Gastroesophageal sphincter (tissue), 4 donors: ENCODE measurements at regions not wholly inside any gene's neighbourhood (a gene's known extent, or its start where the extent isn't known, plus 50 kb on each side); places are given as distances from the start of the nearest gene placed in this dataset.

Experiments
- ATAC-seq: fragments of 150-250 bp; one replicate; pipeline ENCODE4 v1.9.1; 2016; ENCODE audit warnings: mild to moderate bottlenecking, moderate library complexity
- H3K27ac ChIP-seq, 4 donors: fragments of 200-600 bp; sonication (generic) in 3 of 4; 1 replicate in 3 of 4; 2 replicates in 1 of 4; pipeline ENCODE4 v1.5.1; 2016 to 2019
- H3K27me3 ChIP-seq: fragments of 200-600 bp; sonication (generic); one replicate; pipeline ENCODE4 v1.5.1; 2019
- H3K36me3 ChIP-seq, 2 donors: fragments of 200-600 bp; sonication (generic); one replicate each; pipeline ENCODE4 v1.5.1; 2019; ENCODE audit warnings: control low read depth in 1 of 2
- H3K4me1 ChIP-seq, 3 donors: fragments of 200-600 bp; sonication (generic); 1 replicate in 2 of 3; 2 replicates in 1 of 3; pipeline ENCODE4 v1.5.1; 2016 to 2019; ENCODE audit warnings: control low read depth in 2 of 3
- H3K4me3 ChIP-seq, 2 donors: fragments of 200-600 bp; sonication (generic); one replicate each; pipeline ENCODE4 v1.5.1; 2019; ENCODE audit warnings: mild to moderate bottlenecking in 1 of 2, moderate library complexity in 1 of 2
- H3K9me3 ChIP-seq, 3 donors: fragments of 200-600 bp; sonication (generic); one replicate each; pipeline ENCODE4 v1.5.1; 2017 to 2019; ENCODE audit warnings: control low read depth in 2 of 3
- CTCF ChIP-seq, 4 experiments: fragments of 200-600 bp in 2 of 4; fragments of 450-650 bp in 2 of 4; sonication (generic) in 1 of 4; IDR thresholded peaks; one replicate each; pipeline ENCODE4 v1.5.1; 2017 to 2019; ENCODE audit warnings: antibody characterized with exemption in 4 of 4, mild to moderate bottlenecking in 2 of 4, moderate library complexity in 2 of 4
- EP300 ChIP-seq: sonication (generic); formaldehyde crosslinking; IDR thresholded peaks from one replicate; pipeline ENCODE4 v1.6.1; 2017; ENCODE audit warnings: antibody characterized with exemption, mild to moderate bottlenecking
- POLR2A ChIP-seq, 2 donors: fragments of 450-650 bp; IDR thresholded peaks; one replicate each; pipeline ENCODE4 v1.6.1; 2017; ENCODE audit warnings: antibody characterized with exemption in 2 of 2, mild to moderate bottlenecking in 2 of 2, moderate library complexity in 1 of 2
- POLR2AphosphoS5 ChIP-seq: sonication (generic); formaldehyde crosslinking; IDR thresholded peaks from one replicate; pipeline ENCODE4 v1.6.1; 2017; ENCODE audit warnings: antibody characterized with exemption
- WGBS, 2 donors: methylation state at CpG; one replicate each; pipeline ENCODE4 v1.1.5; 2018; ENCODE audit warnings: low coverage in 1 of 2; 5-methylcytosine and 5-hydroxymethylcytosine counted together

- TF ChIP-seq POLR2AphosphoS5, result no peak
- no peak for TF ChIP-seq POLR2A (IDR thresholded peaks at IDR 0.05)
- TF ChIP-seq EP300, result no peak
- TF ChIP-seq CTCF (IDR thresholded peaks at IDR 0.05), result no peak
- WGBS, 2 donors, result 64 to 89% methylated on average over 1 to 2 of the region's 2 CpGs
Measured at GRCh38 chr2:4947911-4948310, 744.3 kb upstream of the SOX11 start.

DNA sequence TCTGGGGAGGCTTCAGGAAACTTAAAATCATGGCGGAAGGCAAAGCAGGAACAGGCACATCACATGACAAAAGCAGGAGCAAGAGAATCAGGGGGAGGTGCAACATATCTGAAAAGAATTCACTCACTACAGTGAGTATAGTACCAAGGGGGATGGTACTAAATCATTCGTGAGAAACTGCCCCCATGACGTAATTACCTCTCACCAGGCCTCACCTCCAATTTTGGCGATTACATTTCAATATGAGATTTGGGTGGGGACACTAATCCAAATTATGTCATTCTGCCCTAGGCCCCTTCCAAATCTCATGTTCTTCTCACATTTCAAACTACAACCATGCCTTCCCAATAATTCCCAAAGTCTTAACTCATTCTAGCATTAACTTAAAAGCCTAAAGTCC, 740.8 kb upstream of the SOX11 start:
- WGBS, 2 donors, result 95 to 100% methylated on average over 1 to 4 of the region's 4 CpGs
- no peak for ATAC-seq
- H3K4me1 ChIP-seq, result no peaks in the 10 kb centered on the region
- no peaks in the 10 kb centered on the region for H3K36me3 ChIP-seq
- TF ChIP-seq POLR2A (IDR thresholded peaks at IDR 0.05) (no peak), EP300 (no peak), CTCF (IDR thresholded peaks at IDR 0.05) (no peak), POLR2AphosphoS5 (no peak)
- no peak overlapping the region for H3K4me3 ChIP-seq
- no peak overlapping the region for H3K27ac ChIP-seq
- H3K27me3 ChIP-seq, result no peaks in the 10 kb centered on the region
- H3K9me3 ChIP-seq, result no peaks in the 10 kb centered on the region

More at GRCh38 chr2:4947911-4948310, 744.3 kb upstream of the SOX11 start:
- ATAC-seq, result no peak
- H3K9me3 ChIP-seq, result no peaks in the 10 kb centered on the region
- H3K4me3 ChIP-seq, result no peak overlapping the region
- H3K27me3 ChIP-seq, result no peaks in the 10 kb centered on the region
- H3K27ac ChIP-seq, result no peak overlapping the region
- no peaks in the 10 kb centered on the region for H3K4me1 ChIP-seq
- H3K36me3 ChIP-seq, result no peaks in the 10 kb centered on the region

DNA sequence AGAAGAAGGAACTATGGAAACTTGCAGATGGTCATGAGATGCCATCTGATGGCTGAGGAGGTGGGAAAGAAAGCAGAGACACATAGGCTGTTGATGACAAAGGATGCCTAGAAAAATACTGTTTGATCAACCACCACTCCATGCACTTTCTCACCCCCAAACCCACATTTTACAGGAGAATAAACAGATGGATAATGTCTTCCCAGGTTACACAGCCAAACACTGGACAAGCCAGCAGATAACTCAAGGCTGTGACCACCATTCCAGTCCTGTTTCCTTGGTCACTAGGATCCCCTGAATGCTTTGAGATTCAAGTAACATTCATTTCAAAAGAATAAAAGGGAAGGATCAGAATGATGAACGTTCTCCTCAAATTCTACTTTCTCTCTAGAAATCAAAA, 733.0 kb upstream of the SOX11 start:
- WGBS, 2 donors, result 58 to 75% methylated on average over 1 of the region's 1 CpG
- Histone ChIP-seq H3K4me1 (no peaks in the 10 kb centered on the region), H3K27me3 (no peaks in the 10 kb centered on the region), H3K9me3 (no peaks in the 10 kb centered on the region), H3K27ac (no peak overlapping the region), H3K36me3 (no peaks in the 10 kb centered on the region), H3K4me3 (no peak overlapping the region)
- ATAC-seq, result no peak
- no peak for TF ChIP-seq POLR2AphosphoS5
- no peak for TF ChIP-seq EP300
- no peak for TF ChIP-seq CTCF (IDR thresholded peaks at IDR 0.05)
- no peak for TF ChIP-seq POLR2A (IDR thresholded peaks at IDR 0.05)

DNA sequence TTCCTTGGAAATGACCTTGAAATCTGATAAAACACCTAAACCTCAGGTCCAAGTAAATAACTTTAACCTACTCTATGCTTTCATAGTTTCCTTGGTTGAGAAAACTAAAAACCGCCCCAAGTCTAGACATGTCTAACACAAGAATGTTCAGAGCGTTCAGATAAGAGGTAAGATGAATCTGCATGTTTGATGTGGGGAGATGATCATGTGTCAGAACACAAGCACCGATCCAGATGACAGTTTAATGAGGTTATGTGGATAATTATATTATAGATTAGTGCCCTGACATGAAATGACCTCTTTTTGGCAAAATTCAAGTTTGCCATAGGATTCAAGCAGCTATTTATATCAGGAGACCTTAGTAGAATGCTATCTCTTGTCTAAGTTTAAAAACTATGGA, 729.8 kb upstream of the SOX11 start:
- Histone ChIP-seq H3K36me3 (no peaks in the 10 kb centered on the region), H3K4me3 (no peak overlapping the region), H3K27ac (no peak overlapping the region), H3K27me3 (no peaks in the 10 kb centered on the region), H3K9me3 (no peaks in the 10 kb centered on the region), H3K4me1 (no peaks in the 10 kb centered on the region)
- TF ChIP-seq POLR2AphosphoS5 (no peak), POLR2A (IDR thresholded peaks at IDR 0.05) (no peak), CTCF (IDR thresholded peaks at IDR 0.05) (no peak), EP300 (no peak)
- ATAC-seq, result no peak
- 58 to 66% methylated on average over 3 of the region's 3 CpGs for WGBS, 2 donors

DNA sequence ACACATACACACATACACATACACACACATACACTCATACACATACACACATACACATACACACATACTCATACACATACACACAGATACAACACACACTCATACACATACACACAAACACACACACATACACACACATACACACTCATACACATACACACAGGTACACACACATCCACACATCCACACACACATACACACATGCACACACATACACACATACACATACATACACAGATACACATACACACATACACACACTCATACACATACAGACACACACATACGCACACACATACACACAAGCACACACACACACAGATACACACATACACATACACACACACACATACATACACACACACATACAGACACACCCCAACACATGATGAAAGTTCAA, 729.1 kb upstream of the SOX11 start:
- no peak overlapping the region for H3K27ac ChIP-seq
- H3K4me3 ChIP-seq, result no peak overlapping the region
- ATAC-seq, result no peak
- 100% methylated on average over 1 of the region's 1 CpG for WGBS, 2 donors
- TF ChIP-seq EP300, result no peak
- TF ChIP-seq POLR2AphosphoS5, result no peak
- no peak for TF ChIP-seq POLR2A (IDR thresholded peaks at IDR 0.05)
- TF ChIP-seq CTCF (IDR thresholded peaks at IDR 0.05), result no peak
- no peaks in the 10 kb centered on the region for H3K36me3 ChIP-seq
- no peaks in the 10 kb centered on the region for H3K4me1 ChIP-seq
- H3K27me3 ChIP-seq, result no peaks in the 10 kb centered on the region
- no peaks in the 10 kb centered on the region for H3K9me3 ChIP-seq
